ENCODE measurements at regions not wholly inside any gene's neighbourhood (a gene's known extent, or its start where the extent isn't known, plus 50 kb on each side); places are given as distances from the start of the nearest gene placed in this dataset.

- Histone ChIP-seq H3K4me1 (no peaks in the 10 kb centered on the region), H3K9me3 (replicated peaks) (no peaks in the 10 kb centered on the region), H3K4me3 (no peak overlapping the region), H3K36me3 (no peaks in the 10 kb centered on the region), H3K27me3 (ENCODE audit: low read depth) (peaks cover 29% of the 10 kb centered on the region), H3K27ac (replicated peaks) (no peak overlapping the region)
- no peak for TF ChIP-seq CTCF (IDR thresholded peaks at IDR 0.05; ENCODE audit: borderline replicate concordance)
- no peak for DNase-seq
- intact Hi-C loops (cut with micrococcal nuclease), result no loop called here
These were observed 95.5 kb upstream of the PRSS58 start for GRCh38 chr7:142353147-142354060.

GRCh38 chr7:142352543-142352942 lies 94.7 kb upstream of the PRSS58 start:
- Histone ChIP-seq H3K4me3 (no peak overlapping the region), H3K27ac (replicated peaks) (no peak overlapping the region), H3K36me3 (no peaks in the 10 kb centered on the region), H3K27me3 (ENCODE audit: low read depth) (peaks cover 34% of the 10 kb centered on the region), H3K4me1 (no peaks in the 10 kb centered on the region), H3K9me3 (replicated peaks) (no peaks in the 10 kb centered on the region)
- no peak for DNase-seq
- intact Hi-C loops (cut with micrococcal nuclease), result no loop called here
- TF ChIP-seq CTCF (IDR thresholded peaks at IDR 0.05; ENCODE audit: borderline replicate concordance), result no peak

GRCh38 chr7:142351145-142351544 lies 93.3 kb upstream of the PRSS58 start:
- intact Hi-C loops (cut with micrococcal nuclease), result no loop called here
- no peaks in the 10 kb centered on the region for H3K9me3 ChIP-seq (replicated peaks)

GRCh38 chr7:142349670-142350405 lies 92.0 kb upstream of the PRSS58 start:
- no peaks in the 10 kb centered on the region for H3K4me1 ChIP-seq
- H3K27ac ChIP-seq (replicated peaks), result no peak overlapping the region
- no peak overlapping the region for H3K4me3 ChIP-seq
- intact Hi-C loops (cut with micrococcal nuclease), result no loop called here
- DNase-seq, result no peak
- no peak for TF ChIP-seq CTCF (IDR thresholded peaks at IDR 0.05; ENCODE audit: borderline replicate concordance)
- no peaks in the 10 kb centered on the region for H3K9me3 ChIP-seq (replicated peaks)
- no peaks in the 10 kb centered on the region for H3K36me3 ChIP-seq
- peaks cover 35% of the 10 kb centered on the region for H3K27me3 ChIP-seq (ENCODE audit: low read depth)

More at GRCh38 chr7:142351145-142351544, 93.3 kb upstream of the PRSS58 start:
- no peaks in the 10 kb centered on the region for H3K36me3 ChIP-seq
- DNase-seq, result no peak
- H3K4me1 ChIP-seq, result no peaks in the 10 kb centered on the region
- no peak overlapping the region for H3K27ac ChIP-seq (replicated peaks)
- TF ChIP-seq CTCF (IDR thresholded peaks at IDR 0.05; ENCODE audit: borderline replicate concordance), result no peak
- peaks cover 38% of the 10 kb centered on the region for H3K27me3 ChIP-seq (ENCODE audit: low read depth)
- no peak overlapping the region for H3K4me3 ChIP-seq

GRCh38 chr7:142348921-142349405 lies 91.1 kb upstream of the PRSS58 start:
- H3K4me1 ChIP-seq, result no peaks in the 10 kb centered on the region
- no peaks in the 10 kb centered on the region for H3K9me3 ChIP-seq (replicated peaks)
- peaks cover 35% of the 10 kb centered on the region for H3K27me3 ChIP-seq (ENCODE audit: low read depth)
- TF ChIP-seq CTCF (IDR thresholded peaks at IDR 0.05; ENCODE audit: borderline replicate concordance), result no peak
- no peak for DNase-seq
- H3K27ac ChIP-seq (replicated peaks), result no peak overlapping the region
- no peak overlapping the region for H3K4me3 ChIP-seq
- intact Hi-C loops (cut with micrococcal nuclease), result no loop called here
- H3K36me3 ChIP-seq, result no peaks in the 10 kb centered on the region

Data from left ventricle myocardium inferior (tissue), 1 donor.